AG09319 (cell line): ENCODE measurements at regions not wholly inside any gene's neighbourhood (a gene's known extent, or its start where the extent isn't known, plus 50 kb on each side); places are given as distances from the start of the nearest gene placed in this dataset.
A peak's percentile ranks its signal among the peaks of the same experiment; 100 is the strongest.
"Not testable (repeated sequence)": the region's sequence is repeated elsewhere in the genome, so short reads cannot be mapped to it uniquely, and the experiment has no call there.

Experiments used
- DNase-seq: peaks from one replicate; pipeline ENCODE4 v3.0.0-alpha.2; 2010; ENCODE audit warnings: low read depth; ENCODE audit errors: extremely low read depth
- TF ChIP-seq, protein P1 (sequence below): IDR thresholded peaks from 2 replicates; pipeline ENCODE4 v1.5.1; 2011; ENCODE audit warnings: low read depth, mild to moderate bottlenecking, inconsistent platforms, low read length, moderate library complexity

- no peak for DNase-seq
- TF ChIP-seq, protein P1, sequence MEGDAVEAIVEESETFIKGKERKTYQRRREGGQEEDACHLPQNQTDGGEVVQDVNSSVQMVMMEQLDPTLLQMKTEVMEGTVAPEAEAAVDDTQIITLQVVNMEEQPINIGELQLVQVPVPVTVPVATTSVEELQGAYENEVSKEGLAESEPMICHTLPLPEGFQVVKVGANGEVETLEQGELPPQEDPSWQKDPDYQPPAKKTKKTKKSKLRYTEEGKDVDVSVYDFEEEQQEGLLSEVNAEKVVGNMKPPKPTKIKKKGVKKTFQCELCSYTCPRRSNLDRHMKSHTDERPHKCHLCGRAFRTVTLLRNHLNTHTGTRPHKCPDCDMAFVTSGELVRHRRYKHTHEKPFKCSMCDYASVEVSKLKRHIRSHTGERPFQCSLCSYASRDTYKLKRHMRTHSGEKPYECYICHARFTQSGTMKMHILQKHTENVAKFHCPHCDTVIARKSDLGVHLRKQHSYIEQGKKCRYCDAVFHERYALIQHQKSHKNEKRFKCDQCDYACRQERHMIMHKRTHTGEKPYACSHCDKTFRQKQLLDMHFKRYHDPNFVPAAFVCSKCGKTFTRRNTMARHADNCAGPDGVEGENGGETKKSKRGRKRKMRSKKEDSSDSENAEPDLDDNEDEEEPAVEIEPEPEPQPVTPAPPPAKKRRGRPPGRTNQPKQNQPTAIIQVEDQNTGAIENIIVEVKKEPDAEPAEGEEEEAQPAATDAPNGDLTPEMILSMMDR = no peak
Measured at GRCh38 chr4:173991814-173992213, 291.7 kb downstream of the FBXO8 start.

GRCh38 chr4:173991316-173991715, 292.2 kb downstream of the FBXO8 start:
- TF ChIP-seq, protein P1 = no peak
- no peak for DNase-seq

DNA sequence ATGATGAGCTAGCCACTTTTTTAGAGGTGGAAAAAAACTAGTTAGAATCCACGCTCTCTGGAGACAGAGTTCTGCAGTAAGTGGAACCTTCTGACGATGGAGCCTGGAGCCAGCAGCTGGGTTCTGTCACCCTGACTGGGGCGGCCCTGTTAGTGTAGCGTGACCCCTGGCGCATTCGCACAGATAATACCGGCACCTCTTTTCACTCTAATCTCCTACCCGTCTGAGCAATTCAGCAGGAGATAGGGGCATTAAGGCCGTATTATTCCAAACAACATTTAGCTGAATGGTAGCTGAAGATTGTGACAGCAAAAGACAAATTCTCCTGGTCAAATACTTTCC, 292.6 kb downstream of the FBXO8 start:
- TF ChIP-seq, protein P1 = no peak
- DNase-seq = no peak

DNA sequence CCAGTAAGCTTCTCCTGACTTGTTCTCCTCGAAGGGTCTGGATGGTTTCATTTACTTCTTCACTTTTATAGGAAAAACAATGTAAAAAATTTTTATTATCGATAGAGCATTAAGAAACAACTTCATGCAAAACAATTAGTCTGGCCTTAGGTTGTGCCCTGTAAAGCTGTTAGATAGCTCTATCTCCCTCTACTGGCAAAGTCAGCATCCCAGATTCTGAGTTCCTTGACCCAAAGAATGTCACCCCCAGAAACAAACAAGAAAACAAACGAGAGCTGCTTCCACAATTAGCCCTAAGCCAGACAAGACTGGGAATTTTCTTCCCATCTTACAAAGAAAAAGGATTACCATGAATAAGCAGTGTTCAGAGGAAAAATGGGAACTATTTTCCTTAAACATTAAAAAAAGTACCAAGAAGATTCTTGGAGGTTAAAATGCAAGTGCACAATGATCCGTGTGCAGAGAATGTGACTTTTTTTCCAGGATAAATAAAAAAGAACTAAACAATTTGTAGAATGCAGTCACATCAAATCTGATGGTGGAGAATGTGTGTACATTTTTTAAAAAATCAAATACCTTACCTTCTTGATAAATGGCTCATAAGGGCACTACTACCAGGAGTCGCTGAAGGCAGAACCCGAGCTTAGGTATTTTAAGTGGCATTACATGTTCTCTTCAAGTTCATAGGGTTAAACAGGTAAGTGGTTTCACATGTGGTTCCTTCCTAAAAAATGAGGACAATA, 293.2 kb downstream of the FBXO8 start:
- DNase-seq = no peak

DNA sequence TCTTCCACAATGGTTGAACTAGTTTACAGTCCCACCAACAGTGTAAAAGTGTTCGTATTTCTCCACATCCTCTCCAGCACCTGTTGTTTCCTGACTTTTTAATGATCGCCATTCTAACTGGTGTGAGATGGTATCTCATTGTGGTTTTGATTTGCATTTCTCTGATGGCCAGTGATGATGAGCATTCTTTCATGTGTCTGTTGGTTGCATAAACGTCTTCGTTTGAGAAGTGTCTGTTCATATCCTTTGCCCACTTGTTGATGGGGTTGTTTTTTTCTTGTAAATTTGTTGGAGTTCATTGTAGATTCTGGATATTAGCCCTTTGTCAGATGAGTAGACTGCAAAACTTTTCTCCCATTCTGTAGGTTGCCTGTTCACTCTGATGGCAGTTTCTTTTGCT, 319.9 kb downstream of the FBXO8 start:
- DNase-seq = not testable (repeated sequence)

More for the DNA sequence above, 293.2 kb downstream of the FBXO8 start:
- TF ChIP-seq, protein P1 = peak; percentile 48

DNA sequence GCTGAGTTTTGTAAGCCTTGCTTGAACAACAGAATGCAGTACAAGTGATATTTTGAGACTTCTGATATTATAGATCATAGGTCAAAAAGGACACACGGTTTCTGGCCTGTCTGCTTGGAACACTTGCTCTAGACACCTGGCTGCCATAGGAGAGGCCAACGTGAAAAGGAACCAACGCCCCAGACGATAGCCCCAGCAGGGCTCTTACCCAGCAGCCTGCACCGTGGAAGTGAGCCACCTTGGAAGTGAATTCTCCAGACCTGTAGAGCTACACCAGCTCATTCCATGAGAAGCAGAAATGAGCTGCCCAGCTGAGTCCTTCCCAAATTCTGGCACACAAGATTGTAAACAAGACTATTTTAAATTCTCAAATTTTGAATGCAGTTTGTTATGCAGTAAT, 323.1 kb downstream of the FBXO8 start:
- no peak for DNase-seq
- TF ChIP-seq, protein P1 = no peak

DNA sequence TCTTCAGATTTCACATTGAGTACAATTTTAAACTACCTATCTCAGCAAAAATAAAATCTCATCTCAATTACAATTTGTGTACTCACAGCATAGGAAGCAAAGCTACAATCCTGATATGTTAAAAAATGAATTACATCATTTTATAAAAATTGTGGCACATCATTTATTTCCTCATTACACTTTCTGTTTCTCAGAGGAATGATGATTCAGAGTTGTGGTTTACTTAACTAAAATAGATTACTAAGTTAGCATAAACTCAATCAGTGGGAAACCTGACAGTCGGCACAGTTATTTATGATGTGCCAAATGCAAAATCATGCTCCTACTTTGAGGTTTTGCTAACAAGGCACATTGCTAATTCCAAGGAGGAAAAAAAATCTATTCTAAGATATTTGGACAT, 325.0 kb downstream of the FBXO8 start:
- TF ChIP-seq, protein P1 = no peak
- DNase-seq = no peak

GRCh38 chr4:173943547-173943946, 339.9 kb downstream of the FBXO8 start:
- no peak for DNase-seq
- TF ChIP-seq, protein P1 = no peak
